PFSK-1 (cell line): ENCODE measurements at regions not wholly inside any gene's neighbourhood (a gene's known extent, or its start where the extent isn't known, plus 50 kb on each side); places are given as distances from the start of the nearest gene placed in this dataset.

Experiments
- FOXP2 ChIP-seq: optimal IDR thresholded peaks from 2 replicates; pipeline ENCODE3; 2011; ENCODE audit warnings: borderline replicate concordance, control low read depth, inconsistent platforms; ENCODE audit not compliant: insufficient read depth; ENCODE audit errors: extremely low read length, extremely low read depth
- POLR2AphosphoS5 ChIP-seq: IDR thresholded peaks from 2 replicates; pipeline ENCODE4 v1.6.1; 2012; ENCODE audit warnings: low read depth, mild to moderate bottlenecking, control low read depth, low read length, moderate library complexity
- SIN3A ChIP-seq: IDR thresholded peaks from 2 replicates; pipeline ENCODE4 v1.6.1; 2012; ENCODE audit warnings: mild to moderate bottlenecking, low read length, moderate library complexity, borderline replicate concordance; ENCODE audit not compliant: insufficient read depth
- TAF1 ChIP-seq: IDR thresholded peaks from 2 replicates; pipeline ENCODE4 v1.6.1; 2012; ENCODE audit warnings: low read length, control low read depth, borderline replicate concordance; ENCODE audit not compliant: insufficient read depth
- TF ChIP-seq, protein P1 (sequence below), 2 experiments: IDR thresholded peaks; 2 replicates each; pipeline versions ENCODE4 v1.6.1 to v1.8.0; 2011 to 2012; ENCODE audit warnings: low read depth in 2 of 2, low read length in 2 of 2, control low read depth in 1 of 2, inconsistent platforms in 1 of 2, mild to moderate bottlenecking in 1 of 2, moderate library complexity in 1 of 2; ENCODE audit not compliant: insufficient read depth in 1 of 2

DNA sequence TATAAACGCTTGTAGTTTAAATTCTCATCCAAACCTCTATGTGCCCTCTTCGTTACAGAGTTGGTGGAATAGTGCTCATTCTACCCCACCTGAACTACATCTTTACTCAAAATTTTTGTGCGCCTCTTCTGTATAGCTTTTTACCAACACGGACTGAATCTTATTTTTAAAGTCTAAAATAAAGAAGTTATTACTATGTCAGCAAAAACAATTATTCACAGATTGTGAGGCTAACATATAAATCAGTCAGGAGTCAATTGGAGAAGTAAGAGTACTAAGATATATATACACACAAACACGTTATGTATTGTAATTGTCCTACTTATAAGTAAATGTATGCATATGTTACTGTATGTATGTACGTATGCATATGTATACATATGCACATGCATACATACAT, 274.9 kb upstream of the ADGRL4 start:
- TF ChIP-seq POLR2AphosphoS5 (no peak), TAF1 (no peak), FOXP2 (no peak), SIN3A (no peak)
- TF ChIP-seq, protein P1, sequence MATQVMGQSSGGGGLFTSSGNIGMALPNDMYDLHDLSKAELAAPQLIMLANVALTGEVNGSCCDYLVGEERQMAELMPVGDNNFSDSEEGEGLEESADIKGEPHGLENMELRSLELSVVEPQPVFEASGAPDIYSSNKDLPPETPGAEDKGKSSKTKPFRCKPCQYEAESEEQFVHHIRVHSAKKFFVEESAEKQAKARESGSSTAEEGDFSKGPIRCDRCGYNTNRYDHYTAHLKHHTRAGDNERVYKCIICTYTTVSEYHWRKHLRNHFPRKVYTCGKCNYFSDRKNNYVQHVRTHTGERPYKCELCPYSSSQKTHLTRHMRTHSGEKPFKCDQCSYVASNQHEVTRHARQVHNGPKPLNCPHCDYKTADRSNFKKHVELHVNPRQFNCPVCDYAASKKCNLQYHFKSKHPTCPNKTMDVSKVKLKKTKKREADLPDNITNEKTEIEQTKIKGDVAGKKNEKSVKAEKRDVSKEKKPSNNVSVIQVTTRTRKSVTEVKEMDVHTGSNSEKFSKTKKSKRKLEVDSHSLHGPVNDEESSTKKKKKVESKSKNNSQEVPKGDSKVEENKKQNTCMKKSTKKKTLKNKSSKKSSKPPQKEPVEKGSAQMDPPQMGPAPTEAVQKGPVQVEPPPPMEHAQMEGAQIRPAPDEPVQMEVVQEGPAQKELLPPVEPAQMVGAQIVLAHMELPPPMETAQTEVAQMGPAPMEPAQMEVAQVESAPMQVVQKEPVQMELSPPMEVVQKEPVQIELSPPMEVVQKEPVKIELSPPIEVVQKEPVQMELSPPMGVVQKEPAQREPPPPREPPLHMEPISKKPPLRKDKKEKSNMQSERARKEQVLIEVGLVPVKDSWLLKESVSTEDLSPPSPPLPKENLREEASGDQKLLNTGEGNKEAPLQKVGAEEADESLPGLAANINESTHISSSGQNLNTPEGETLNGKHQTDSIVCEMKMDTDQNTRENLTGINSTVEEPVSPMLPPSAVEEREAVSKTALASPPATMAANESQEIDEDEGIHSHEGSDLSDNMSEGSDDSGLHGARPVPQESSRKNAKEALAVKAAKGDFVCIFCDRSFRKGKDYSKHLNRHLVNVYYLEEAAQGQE (IDR thresholded peaks at IDR 0.05; ENCODE audit: insufficient read depth in 1 of 2, low read depth in 2 of 2, low read length in 2 of 2): no peak

DNA sequence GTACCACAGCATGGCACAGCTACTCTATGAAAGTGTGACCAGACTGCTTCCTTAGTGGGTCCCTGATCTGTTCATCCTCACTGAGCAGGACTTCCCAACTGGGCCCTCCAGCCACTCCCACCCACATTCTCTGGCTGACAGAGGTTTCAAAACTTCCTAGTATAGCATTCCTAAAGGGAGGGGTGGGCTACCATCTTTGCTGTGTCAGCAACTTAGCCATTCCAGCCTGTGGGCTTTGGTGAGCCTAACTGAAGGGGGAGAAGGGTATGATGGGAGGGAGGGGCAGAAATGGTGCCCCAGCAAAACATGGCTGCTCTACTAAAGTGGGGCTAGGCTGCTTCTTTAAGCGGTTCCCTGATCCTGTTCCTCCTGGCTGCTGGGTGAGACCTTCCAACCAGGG, 265.2 kb upstream of the ADGRL4 start:
- TF ChIP-seq, protein P1 (IDR thresholded peaks at IDR 0.05; ENCODE audit: insufficient read depth in 1 of 2, low read depth in 2 of 2, low read length in 2 of 2): no peak
- TF ChIP-seq TAF1 (no peak), SIN3A (no peak)

DNA sequence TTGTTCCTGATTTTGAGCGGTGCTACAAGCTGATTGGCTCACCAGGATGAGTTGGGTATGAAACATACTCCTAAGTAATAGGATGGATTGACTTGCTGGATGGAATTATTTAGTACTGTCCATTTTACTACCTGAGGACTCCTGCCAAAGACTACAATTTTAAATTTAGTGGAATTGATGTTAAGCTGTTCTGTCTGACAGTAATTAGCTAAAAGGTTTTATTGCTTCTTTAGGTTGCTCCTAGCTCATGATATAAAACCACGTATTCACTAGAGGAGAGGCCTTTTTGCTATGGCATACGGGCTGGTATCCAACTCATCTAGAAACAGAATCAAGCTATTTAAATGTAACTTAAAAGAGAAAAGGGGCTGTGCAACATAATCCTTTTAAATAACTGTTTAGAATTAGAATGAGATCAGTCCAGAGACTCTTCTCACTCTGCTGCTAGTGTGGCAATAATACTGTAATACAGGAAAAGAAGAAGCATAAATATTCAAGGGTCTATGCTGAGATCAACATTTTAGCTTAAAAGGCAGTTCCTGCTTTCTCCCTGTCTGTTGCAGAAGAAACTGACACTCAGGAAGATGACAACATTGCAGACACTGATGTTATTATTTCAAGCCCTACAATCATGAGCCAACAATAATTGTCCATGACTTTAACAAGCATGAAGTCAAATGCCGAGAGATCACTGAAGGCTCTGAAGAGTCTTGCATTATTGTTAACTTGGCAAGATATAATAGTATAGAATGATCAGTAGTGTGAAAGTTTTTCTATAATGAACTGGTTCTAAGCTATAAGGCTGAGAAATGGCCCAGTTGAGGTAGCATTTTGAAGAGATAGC, 258.7 kb upstream of the ADGRL4 start:
- TF ChIP-seq FOXP2 (no peak), POLR2AphosphoS5 (no peak), TAF1 (no peak), SIN3A (no peak)
- TF ChIP-seq, protein P1 (IDR thresholded peaks at IDR 0.05; ENCODE audit: insufficient read depth in 1 of 2, low read depth in 2 of 2, low read length in 2 of 2): no peak

DNA sequence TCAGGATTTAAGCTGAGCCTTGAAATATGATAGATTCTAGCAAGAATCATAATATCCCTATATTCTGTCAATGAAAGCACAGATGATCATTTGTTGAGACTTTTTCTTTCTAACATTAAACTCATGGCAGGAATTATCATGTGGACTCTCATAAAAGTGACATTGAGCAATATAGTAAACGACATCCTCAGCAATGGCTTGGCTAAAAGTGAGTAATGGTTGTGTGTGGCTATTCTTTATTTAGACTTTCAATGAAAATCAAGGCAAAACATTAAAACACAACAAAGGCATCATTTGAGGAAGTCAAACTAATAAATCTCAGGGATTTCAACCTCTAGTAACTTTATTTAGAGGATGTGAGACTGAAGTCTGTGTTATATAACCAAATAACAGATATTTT, 257.8 kb upstream of the ADGRL4 start:
- TF ChIP-seq POLR2AphosphoS5: no peak
- no peak for TF ChIP-seq FOXP2
- TF ChIP-seq SIN3A: no peak
- TF ChIP-seq, protein P1 (IDR thresholded peaks at IDR 0.05; ENCODE audit: insufficient read depth in 1 of 2, low read depth in 2 of 2, low read length in 2 of 2): no peak
- no peak for TF ChIP-seq TAF1
